ENCODE measurements at regions not wholly inside any gene's neighbourhood (a gene's known extent, or its start where the extent isn't known, plus 50 kb on each side); places are given as distances from the start of the nearest gene placed in this dataset.

GRCh38 chr7:106565428-106565827 lies 95.5 kb downstream of the CCDC71L start:
- H3K36me3 ChIP-seq (ENCODE audit: control insufficient read depth in 2 of 2, extremely low read depth in 1 of 2, insufficient read depth in 1 of 2, low read length in 1 of 2): no peaks in the 10 kb centered on the region
- DNase-seq (no peak), ATAC-seq (replicated peaks in 1 of 4) (no peak)
- Mint-ChIP-seq H3K27ac (no peak overlapping the region), H3K4me3 (no peak overlapping the region), H3K4me1 (no peaks in the 10 kb centered on the region), H3K27me3 (peaks cover 3 to 9% of the 10 kb centered on the region in 2 donors), H3K36me3 (no peaks in the 10 kb centered on the region), H3K9me3 (no peaks in the 10 kb centered on the region)
- ChIA-PET POLR2A (no interaction called here), CTCF (no interaction called here)
- H3K4me3 ChIP-seq (ENCODE audit: control insufficient read depth in 1 of 2, extremely low read depth in 1 of 2, low read length in 1 of 2): no peak overlapping the region
- H3K4me1 ChIP-seq (ENCODE audit: control insufficient read depth in 1 of 2, extremely low read depth in 1 of 2, insufficient read depth in 2 of 2, low read length in 2 of 2): no peaks in the 10 kb centered on the region
- no peaks in the 10 kb centered on the region for H3K27me3 ChIP-seq (replicated peaks in 1 of 2; ENCODE audit: control insufficient read depth in 2 of 2, extremely low read depth in 1 of 2, insufficient read depth in 2 of 2, low read length in 1 of 2)
- no CpG with 5 or more reads among the region's 1 CpG for WGBS (ENCODE audit: insufficient coverage)
- no peak overlapping the region for H3K27ac ChIP-seq (ENCODE audit: low read length)
- no peaks in the 10 kb centered on the region for H3K9me3 ChIP-seq

GRCh38 chr7:106563466-106564150 lies 97.3 kb downstream of the CCDC71L start:
- CTCF ChIA-PET: no interaction called here
- no peak overlapping the region for H3K4me3 Mint-ChIP-seq
- Histone ChIP-seq H3K36me3 (ENCODE audit: control insufficient read depth in 2 of 2, extremely low read depth in 1 of 2, insufficient read depth in 1 of 2, low read length in 1 of 2) (no peaks in the 10 kb centered on the region), H3K27me3 (replicated peaks in 1 of 2; ENCODE audit: control insufficient read depth in 2 of 2, extremely low read depth in 1 of 2, insufficient read depth in 2 of 2, low read length in 1 of 2) (no peaks in the 10 kb centered on the region), H3K27ac (ENCODE audit: low read length) (no peak overlapping the region), H3K4me3 (ENCODE audit: control insufficient read depth in 1 of 2, extremely low read depth in 1 of 2, low read length in 1 of 2) (no peak overlapping the region), H3K9me3 (no peaks in the 10 kb centered on the region), H3K4me1 (ENCODE audit: control insufficient read depth in 1 of 2, extremely low read depth in 1 of 2, insufficient read depth in 2 of 2, low read length in 2 of 2) (no peaks in the 10 kb centered on the region)
- no peak for ATAC-seq (replicated peaks in 1 of 4)
- WGBS (ENCODE audit: insufficient coverage): no CpG with 5 or more reads among the region's 3 CpGs
- no peaks in the 10 kb centered on the region for H3K4me1 Mint-ChIP-seq
- DNase-seq: no peak
- H3K9me3 Mint-ChIP-seq: no peaks in the 10 kb centered on the region
- H3K36me3 Mint-ChIP-seq: no peaks in the 10 kb centered on the region
- H3K27me3 Mint-ChIP-seq: peaks cover 3 to 15% of the 10 kb centered on the region in 2 donors
- no peak overlapping the region for H3K27ac Mint-ChIP-seq
- POLR2A ChIA-PET: interaction anchor here in 1 of 2 donors (0.6 kb wide), 1 partner anchor 1304 kb away, joined by 3 read pairs; no protein-coding TSS in a partner anchor

- peaks cover 3 to 14% of the 10 kb centered on the region in 2 donors for H3K27me3 Mint-ChIP-seq
- Histone ChIP-seq H3K4me1 (ENCODE audit: control insufficient read depth in 1 of 2, extremely low read depth in 1 of 2, insufficient read depth in 2 of 2, low read length in 2 of 2) (no peaks in the 10 kb centered on the region), H3K4me3 (ENCODE audit: control insufficient read depth in 1 of 2, extremely low read depth in 1 of 2, low read length in 1 of 2) (no peak overlapping the region), H3K36me3 (ENCODE audit: control insufficient read depth in 2 of 2, extremely low read depth in 1 of 2, insufficient read depth in 1 of 2, low read length in 1 of 2) (no peaks in the 10 kb centered on the region), H3K27ac (ENCODE audit: low read length) (no peak overlapping the region), H3K9me3 (no peaks in the 10 kb centered on the region), H3K27me3 (replicated peaks in 1 of 2; ENCODE audit: control insufficient read depth in 2 of 2, extremely low read depth in 1 of 2, insufficient read depth in 2 of 2, low read length in 1 of 2) (no peaks in the 10 kb centered on the region)
- no peaks in the 10 kb centered on the region for H3K9me3 Mint-ChIP-seq
- H3K27ac Mint-ChIP-seq: no peak overlapping the region
- 92% methylated on average over 1 of the region's 3 CpGs for WGBS (ENCODE audit: insufficient coverage)
- ATAC-seq (replicated peaks in 1 of 4) (no peak), DNase-seq (no peak)
- ChIA-PET POLR2A (interaction anchor here in 1 of 2 donors (0.6 kb wide), 1 partner anchor 1305 kb away, joined by 3 read pairs; no protein-coding TSS in a partner anchor), CTCF (no interaction called here)
- no peaks in the 10 kb centered on the region for H3K4me1 Mint-ChIP-seq
- H3K36me3 Mint-ChIP-seq: no peaks in the 10 kb centered on the region
- no peak overlapping the region for H3K4me3 Mint-ChIP-seq
These were observed 98.1 kb downstream of the CCDC71L start for GRCh38 chr7:106562711-106563366.

- Histone ChIP-seq H3K4me1 (ENCODE audit: control insufficient read depth in 1 of 2, extremely low read depth in 1 of 2, insufficient read depth in 2 of 2, low read length in 2 of 2) (no peaks in the 10 kb centered on the region), H3K27me3 (replicated peaks in 1 of 2; ENCODE audit: control insufficient read depth in 2 of 2, extremely low read depth in 1 of 2, insufficient read depth in 2 of 2, low read length in 1 of 2) (no peaks in the 10 kb centered on the region), H3K27ac (ENCODE audit: low read length) (no peak overlapping the region), H3K9me3 (no peaks in the 10 kb centered on the region), H3K4me3 (ENCODE audit: control insufficient read depth in 1 of 2, extremely low read depth in 1 of 2, low read length in 1 of 2) (no peak overlapping the region), H3K36me3 (ENCODE audit: control insufficient read depth in 2 of 2, extremely low read depth in 1 of 2, insufficient read depth in 1 of 2, low read length in 1 of 2) (no peaks in the 10 kb centered on the region)
- 57% methylated on average over 2 of the region's 4 CpGs for WGBS (ENCODE audit: insufficient coverage)
- H3K9me3 Mint-ChIP-seq: no peaks in the 10 kb centered on the region
- no peak overlapping the region for H3K4me3 Mint-ChIP-seq
- ATAC-seq (replicated peaks in 1 of 4) (no peak), DNase-seq (no peak)
- CTCF ChIA-PET: no interaction called here
- POLR2A ChIA-PET: no interaction called here
- no peak overlapping the region for H3K27ac Mint-ChIP-seq
- H3K36me3 Mint-ChIP-seq: no peaks in the 10 kb centered on the region
- H3K27me3 Mint-ChIP-seq: peaks cover 3 to 10% of the 10 kb centered on the region in 2 donors
- H3K4me1 Mint-ChIP-seq: no peaks in the 10 kb centered on the region
These were observed 99.1 kb downstream of the CCDC71L start for GRCh38 chr7:106561666-106562411.

GRCh38 chr7:106561151-106561550 lies 99.8 kb downstream of the CCDC71L start:
- Histone ChIP-seq H3K27me3 (replicated peaks in 1 of 2; ENCODE audit: control insufficient read depth in 2 of 2, extremely low read depth in 1 of 2, insufficient read depth in 2 of 2, low read length in 1 of 2) (no peaks in the 10 kb centered on the region), H3K27ac (ENCODE audit: low read length) (no peak overlapping the region), H3K36me3 (ENCODE audit: control insufficient read depth in 2 of 2, extremely low read depth in 1 of 2, insufficient read depth in 1 of 2, low read length in 1 of 2) (no peaks in the 10 kb centered on the region), H3K4me3 (ENCODE audit: control insufficient read depth in 1 of 2, extremely low read depth in 1 of 2, low read length in 1 of 2) (no peak overlapping the region), H3K4me1 (ENCODE audit: control insufficient read depth in 1 of 2, extremely low read depth in 1 of 2, insufficient read depth in 2 of 2, low read length in 2 of 2) (no peaks in the 10 kb centered on the region), H3K9me3 (no peaks in the 10 kb centered on the region)
- Mint-ChIP-seq H3K9me3 (no peaks in the 10 kb centered on the region), H3K36me3 (no peaks in the 10 kb centered on the region), H3K4me1 (no peaks in the 10 kb centered on the region), H3K4me3 (no peak overlapping the region), H3K27me3 (peaks cover 3 to 10% of the 10 kb centered on the region in 2 donors), H3K27ac (no peak overlapping the region)
- no peak for ATAC-seq (replicated peaks in 1 of 4)
- ChIA-PET CTCF (no interaction called here), POLR2A (no interaction called here)
- DNase-seq: no peak

GRCh38 chr7:106560482-106560881 lies 100.5 kb downstream of the CCDC71L start:
- H3K27me3 Mint-ChIP-seq: peaks cover 3 to 10% of the 10 kb centered on the region in 2 donors
- H3K27ac Mint-ChIP-seq: no peak overlapping the region

More at GRCh38 chr7:106560482-106560881, 100.5 kb downstream of the CCDC71L start:
- ATAC-seq (replicated peaks in 1 of 4) (no peak), DNase-seq (no peak)
- CTCF ChIA-PET: no interaction called here
- H3K9me3 Mint-ChIP-seq: no peaks in the 10 kb centered on the region
- H3K36me3 ChIP-seq (ENCODE audit: control insufficient read depth in 2 of 2, extremely low read depth in 1 of 2, insufficient read depth in 1 of 2, low read length in 1 of 2): no peaks in the 10 kb centered on the region
- no peaks in the 10 kb centered on the region for H3K9me3 ChIP-seq
- H3K4me3 Mint-ChIP-seq: no peak overlapping the region
- no peaks in the 10 kb centered on the region for H3K36me3 Mint-ChIP-seq
- H3K4me1 Mint-ChIP-seq: no peaks in the 10 kb centered on the region
- POLR2A ChIA-PET: no interaction called here
- H3K27ac ChIP-seq (ENCODE audit: low read length): no peak overlapping the region
- H3K4me1 ChIP-seq (ENCODE audit: control insufficient read depth in 1 of 2, extremely low read depth in 1 of 2, insufficient read depth in 2 of 2, low read length in 2 of 2): no peaks in the 10 kb centered on the region
- no peaks in the 10 kb centered on the region for H3K27me3 ChIP-seq (replicated peaks in 1 of 2; ENCODE audit: control insufficient read depth in 2 of 2, extremely low read depth in 1 of 2, insufficient read depth in 2 of 2, low read length in 1 of 2)
- 100% methylated on average over 2 of the region's 5 CpGs for WGBS (ENCODE audit: insufficient coverage)
- no peak overlapping the region for H3K4me3 ChIP-seq (ENCODE audit: control insufficient read depth in 1 of 2, extremely low read depth in 1 of 2, low read length in 1 of 2)

Measured in T-cell (primary cell).